ENCODE measurements at regions not wholly inside any gene's neighbourhood (a gene's known extent, or its start where the extent isn't known, plus 50 kb on each side); places are given as distances from the start of the nearest gene placed in this dataset.

- H3K9me3 ChIP-seq (ENCODE audit: control insufficient read depth, insufficient read depth, low read depth, low read length) = no peaks in the 10 kb centered on the region
- no peaks in the 10 kb centered on the region for H3K36me3 ChIP-seq (ENCODE audit: control insufficient read depth, insufficient read depth, low read length)
- no peak for DNase-seq (ENCODE audit: low read depth in 2 of 2)
- H3K4me1 ChIP-seq (ENCODE audit: control insufficient read depth, extremely low read depth, insufficient read depth, low read length) = no peaks in the 10 kb centered on the region
- no peaks in the 10 kb centered on the region for H3K27me3 ChIP-seq (ENCODE audit: control insufficient read depth, insufficient read depth, low read length)
- H3K79me2 ChIP-seq (ENCODE audit: control insufficient read depth, insufficient read depth, low read length) = no peaks in the 10 kb centered on the region
- H3K27ac ChIP-seq (ENCODE audit: insufficient read depth, low read length) = no peak overlapping the region
- no peak overlapping the region for H3K4me3 ChIP-seq (replicated peaks in 1 of 4; ENCODE audit: control extremely low read depth in 1 of 4, insufficient read depth in 1 of 4, low read depth in 3 of 4, low read length in 4 of 4)
- TF ChIP-seq EZH2 (IDR thresholded peaks at IDR 0.05; ENCODE audit: low read length, missing control alignments) (no peak), CTCF (conservative IDR thresholded peaks at IDR 0.05 in 1 of 2, IDR thresholded peaks at IDR 0.05 in 1 of 2; ENCODE audit: low read depth in 1 of 2, low read length in 2 of 2) (no peak)
- H3K9ac ChIP-seq (ENCODE audit: insufficient read depth, low read length) = no peak overlapping the region
- H2AFZ ChIP-seq (ENCODE audit: low read length) = no peak overlapping the region
- no peaks in the 10 kb centered on the region for H4K20me1 ChIP-seq (ENCODE audit: control insufficient read depth, extremely low read depth, insufficient read depth, low read length)
- no peak overlapping the region for H3K4me2 ChIP-seq (ENCODE audit: extremely low read depth, insufficient read depth, low read length)
These were observed 704.1 kb upstream of the CCDC179 start for GRCh38 chr11:23564370-23564769.

GRCh38 chr11:23569134-23569533 lies 708.9 kb upstream of the CCDC179 start:
- no peak for TF ChIP-seq EZH2 (IDR thresholded peaks at IDR 0.05; ENCODE audit: low read length, missing control alignments)
- no peak for TF ChIP-seq CTCF (conservative IDR thresholded peaks at IDR 0.05 in 1 of 2, IDR thresholded peaks at IDR 0.05 in 1 of 2; ENCODE audit: low read depth in 1 of 2, low read length in 2 of 2)
- Histone ChIP-seq H3K4me3 (replicated peaks in 1 of 4; ENCODE audit: control extremely low read depth in 1 of 4, insufficient read depth in 1 of 4, low read depth in 3 of 4, low read length in 4 of 4) (no peak overlapping the region), H3K4me2 (ENCODE audit: extremely low read depth, insufficient read depth, low read length) (no peak overlapping the region), H2AFZ (ENCODE audit: low read length) (no peak overlapping the region), H3K79me2 (ENCODE audit: control insufficient read depth, insufficient read depth, low read length) (no peaks in the 10 kb centered on the region), H3K9me3 (ENCODE audit: control insufficient read depth, insufficient read depth, low read depth, low read length) (no peaks in the 10 kb centered on the region), H4K20me1 (ENCODE audit: control insufficient read depth, extremely low read depth, insufficient read depth, low read length) (no peaks in the 10 kb centered on the region), H3K27ac (ENCODE audit: insufficient read depth, low read length) (no peak overlapping the region), H3K4me1 (ENCODE audit: control insufficient read depth, extremely low read depth, insufficient read depth, low read length) (no peaks in the 10 kb centered on the region), H3K36me3 (ENCODE audit: control insufficient read depth, insufficient read depth, low read length) (no peaks in the 10 kb centered on the region), H3K27me3 (ENCODE audit: control insufficient read depth, insufficient read depth, low read length) (no peaks in the 10 kb centered on the region), H3K9ac (ENCODE audit: insufficient read depth, low read length) (no peak overlapping the region)
- peak in 1 of 2 donors; percentile 26 for DNase-seq (ENCODE audit: low read depth in 2 of 2)

- Histone ChIP-seq H3K4me3 (replicated peaks in 1 of 4; ENCODE audit: control extremely low read depth in 1 of 4, insufficient read depth in 1 of 4, low read depth in 3 of 4, low read length in 4 of 4) (no peak overlapping the region), H3K9ac (ENCODE audit: insufficient read depth, low read length) (no peak overlapping the region), H2AFZ (ENCODE audit: low read length) (no peak overlapping the region), H3K9me3 (ENCODE audit: control insufficient read depth, insufficient read depth, low read depth, low read length) (no peaks in the 10 kb centered on the region), H3K27me3 (ENCODE audit: control insufficient read depth, insufficient read depth, low read length) (no peaks in the 10 kb centered on the region), H3K36me3 (ENCODE audit: control insufficient read depth, insufficient read depth, low read length) (no peaks in the 10 kb centered on the region), H4K20me1 (ENCODE audit: control insufficient read depth, extremely low read depth, insufficient read depth, low read length) (no peaks in the 10 kb centered on the region), H3K4me2 (ENCODE audit: extremely low read depth, insufficient read depth, low read length) (no peak overlapping the region), H3K27ac (ENCODE audit: insufficient read depth, low read length) (no peak overlapping the region), H3K79me2 (ENCODE audit: control insufficient read depth, insufficient read depth, low read length) (no peaks in the 10 kb centered on the region), H3K4me1 (ENCODE audit: control insufficient read depth, extremely low read depth, insufficient read depth, low read length) (no peaks in the 10 kb centered on the region)
- DNase-seq (ENCODE audit: low read depth in 2 of 2) = no peak
- no peak for TF ChIP-seq EZH2 (IDR thresholded peaks at IDR 0.05; ENCODE audit: low read length, missing control alignments)
- TF ChIP-seq CTCF (conservative IDR thresholded peaks at IDR 0.05 in 1 of 2, IDR thresholded peaks at IDR 0.05 in 1 of 2; ENCODE audit: low read depth in 1 of 2, low read length in 2 of 2) = no peak
These were observed 709.3 kb upstream of the CCDC179 start for GRCh38 chr11:23569547-23569946.
